SK-N-SH (cell line): ENCODE measurements at regions not wholly inside any gene's neighbourhood (a gene's known extent, or its start where the extent isn't known, plus 50 kb on each side); places are given as distances from the start of the nearest gene placed in this dataset.

Experiments
- CTCF ChIA-PET: fragments of 300-600, 350-600 bp; formaldehyde crosslinking; extraction: SDS; loops from one replicate; lab custom pipeline; 2021; lab: Yijun Ruan, JAX
- POLR2A ChIA-PET: fragments of 350-600 bp; sonication (Branson Sonifier 250); formaldehyde crosslinking; extraction: SDS; loops from one replicate; lab custom pipeline; 2020; ENCODE audit warnings: antibody characterized with exemption, inconsistent platforms; lab: Yijun Ruan, JAX
- DNase-seq: peaks from one replicate; pipeline ENCODE4 v3.0.0; 2012
- H2AFZ ChIP-seq: fragments of 200-600 bp; sonication (generic); 2 replicates; pipeline ENCODE4 v1.8.1; 2016; ENCODE audit warnings: antibody characterized with exemption, mild to moderate bottlenecking, low read depth
- H3F3A ChIP-seq: fragments of 200-600 bp; sonication (generic); replicated peaks from 2 replicates; pipeline ENCODE3; 2016; ENCODE audit warnings: antibody characterized with exemption, mild to moderate bottlenecking; ENCODE audit not compliant: insufficient read depth
- H3K27ac ChIP-seq, 2 experiments: fragments of 200-500 bp in 1 of 2; fragments of 200-600 bp in 1 of 2; sonication (Bioruptor generic) in 1 of 2; sonication (generic), shearing (Covaris generic) in 1 of 2; 2 replicates each; pipeline versions ENCODE4 v1.5.1 to v1.6.1; 2014 to 2016; ENCODE audit warnings: low read depth in 2 of 2, inconsistent platforms in 1 of 2, low read length in 1 of 2, mild to moderate bottlenecking in 1 of 2, mixed read lengths in 1 of 2
- H3K27me3 ChIP-seq: fragments of 200-600 bp; sonication (generic), shearing (Covaris generic); 2 replicates; pipeline ENCODE4 v1.6.1; 2016; ENCODE audit warnings: mixed run types; ENCODE audit not compliant: insufficient read depth
- H3K36me3 ChIP-seq, 2 experiments: fragments of 200-500 bp in 1 of 2; fragments of 200-600 bp in 1 of 2; sonication (Bioruptor generic) in 1 of 2; sonication (generic) in 1 of 2; replicated peaks in 1 of 2; 2 replicates each; pipeline versions ENCODE3 to v1.5.1; 2014 to 2016; ENCODE audit warnings: low read length in 1 of 2, mild to moderate bottlenecking in 1 of 2; ENCODE audit not compliant: insufficient read depth in 2 of 2, control insufficient read depth in 1 of 2
- H3K4me1 ChIP-seq, 2 experiments: fragments of 200-500 bp in 1 of 2; fragments of 200-600 bp in 1 of 2; sonication (Bioruptor generic) in 1 of 2; sonication (generic), shearing (Covaris generic) in 1 of 2; 2 replicates each; pipeline versions ENCODE4 v1.5.1 to v1.6.1; 2014 to 2016; ENCODE audit warnings: low read depth in 1 of 2, low read length in 1 of 2, mixed run types in 1 of 2; ENCODE audit not compliant: insufficient read depth in 2 of 2, control insufficient read depth in 1 of 2
- H3K4me2 ChIP-seq: fragments of 200-600 bp; sonication (generic), shearing (Covaris generic); 2 replicates; pipeline ENCODE4 v1.6.1; 2017; ENCODE audit warnings: mixed run types
- H3K4me3 ChIP-seq, 2 experiments: fragments of 200-500 bp in 1 of 2; fragments of 200-600 bp in 1 of 2; sonication (Bioruptor generic) in 1 of 2; sonication (generic), shearing (Covaris generic) in 1 of 2; 2 replicates each; pipeline versions ENCODE4 v1.5.1 to v1.8.1; 2014 to 2016; ENCODE audit warnings: low read depth in 2 of 2, inconsistent platforms in 1 of 2, low read length in 1 of 2, mild to moderate bottlenecking in 1 of 2, mixed read lengths in 1 of 2, moderate library complexity in 1 of 2
- H3K79me2 ChIP-seq: fragments of 200-600 bp; sonication (generic); 2 replicates; pipeline ENCODE4 v1.8.1; 2017; ENCODE audit warnings: mild to moderate bottlenecking; ENCODE audit not compliant: insufficient read depth
- H3K9ac ChIP-seq: fragments of 200-600 bp; sonication (generic); 2 replicates; pipeline ENCODE4 v1.6.1; 2017; ENCODE audit warnings: mixed run types
- H3K9me2 ChIP-seq: fragments of 200-600 bp; sonication (generic); 2 replicates; pipeline ENCODE4 v1.6.1; 2017; ENCODE audit warnings: mixed run types
- H3K9me3 ChIP-seq: fragments of 200-600 bp; sonication (generic); 2 replicates; pipeline ENCODE4 v1.6.1; 2017; ENCODE audit warnings: mixed run types, mild to moderate bottlenecking, moderate library complexity
- H4K20me1 ChIP-seq: fragments of 200-600 bp; sonication (generic); 2 replicates; pipeline ENCODE4 v1.6.1; 2017; ENCODE audit warnings: mild to moderate bottlenecking, mixed run types; ENCODE audit not compliant: insufficient read depth
- CHD2 ChIP-seq: fragments of 150-350 bp; IDR thresholded peaks from 2 replicates; pipeline ENCODE4 v1.6.1; 2018; ENCODE audit warnings: low read length; ENCODE audit not compliant: partially characterized antibody
- ELF1 ChIP-seq: IDR thresholded peaks from 2 replicates; pipeline ENCODE4 v1.4.0; 2012
- FOSL2 ChIP-seq: IDR thresholded peaks from 2 replicates; pipeline ENCODE4 v1.4.0; 2012; ENCODE audit warnings: low read depth, mild to moderate bottlenecking, moderate library complexity, borderline replicate concordance
- FOXM1 ChIP-seq: IDR thresholded peaks from 2 replicates; pipeline ENCODE4 v1.4.0; 2012; ENCODE audit warnings: low read depth, mild to moderate bottlenecking
- GABPA ChIP-seq: IDR thresholded peaks from 2 replicates; pipeline ENCODE4 v1.4.0; 2012; ENCODE audit warnings: low read depth, mild to moderate bottlenecking
- GATA2 ChIP-seq: sonication (generic); formaldehyde crosslinking; IDR thresholded peaks from 2 replicates; pipeline ENCODE4 v1.5.0; 2020; ENCODE audit warnings: mild to moderate bottlenecking, missing genetic modification reagents
- IRF3 ChIP-seq: fragments of 150-350 bp; IDR thresholded peaks from 2 replicates; pipeline ENCODE4 v1.6.1; 2016; ENCODE audit warnings: mild to moderate bottlenecking, low read depth, low read length
- MXI1 ChIP-seq: IDR thresholded peaks from 2 replicates; pipeline ENCODE4 v1.6.1; 2012; ENCODE audit warnings: mild to moderate bottlenecking, low read depth, low read length, improper control_type of control experiment
- NFIC ChIP-seq: IDR thresholded peaks from 2 replicates; pipeline ENCODE4 v1.4.0; 2012; ENCODE audit warnings: borderline replicate concordance
- RAD21 ChIP-seq: IDR thresholded peaks from 2 replicates; pipeline ENCODE4 v1.6.1; 2012; ENCODE audit warnings: mild to moderate bottlenecking, low read length
- RCOR1 ChIP-seq: fragments of 150-350 bp; IDR thresholded peaks from 2 replicates; pipeline ENCODE4 v1.6.1; 2017; ENCODE audit warnings: antibody characterized with exemption, low read length
- SMC3 ChIP-seq: IDR thresholded peaks from 2 replicates; pipeline ENCODE4 v1.6.1; 2012; ENCODE audit warnings: low read depth, low read length, improper control_type of control experiment
- YY1 ChIP-seq: IDR thresholded peaks from 2 replicates; pipeline ENCODE4 v1.4.0; 2012; ENCODE audit warnings: low read depth, mild to moderate bottlenecking
- WGBS: methylation state at CpG from one replicate; pipeline ENCODE4 v1.1.6; 2017; ENCODE audit warnings: low lambda C conversion rate; 5-methylcytosine and 5-hydroxymethylcytosine counted together

DNA sequence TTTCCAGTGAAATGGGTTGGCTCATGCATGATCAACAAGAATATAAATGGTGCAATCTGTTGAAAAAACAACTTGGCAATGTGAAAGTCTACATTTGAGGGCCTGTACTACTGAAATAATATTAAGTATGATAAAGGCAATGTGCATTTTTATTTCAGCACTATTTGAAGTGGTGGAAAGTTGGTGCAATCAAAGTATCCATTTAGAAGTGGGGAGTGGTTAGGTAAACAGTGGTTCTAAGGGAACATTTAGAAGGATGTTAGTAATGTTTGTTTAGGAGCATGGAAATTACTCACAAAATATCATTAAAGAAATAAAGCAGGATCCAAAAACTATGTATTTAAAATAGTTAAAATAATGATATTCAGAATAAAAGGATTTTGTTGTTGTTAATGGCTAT, 60.2 kb downstream of the CHRM3 start:
- no peak overlapping the region for H3K9ac ChIP-seq
- H3K4me3 ChIP-seq, result no peak overlapping the region
- no peaks in the 10 kb centered on the region for H3K79me2 ChIP-seq
- no peak overlapping the region for H3K4me2 ChIP-seq
- no peak overlapping the region for H3K27ac ChIP-seq
- H2AFZ ChIP-seq, result no peak overlapping the region
- H3K9me3 ChIP-seq, result no peaks in the 10 kb centered on the region
- ChIA-PET CTCF (interaction anchor here (0.6 kb wide), 1 partner anchor 9 kb away, joined by 3 read pairs; no protein-coding TSS in a partner anchor), POLR2A (no interaction called here)
- no peaks in the 10 kb centered on the region for H3F3A ChIP-seq
- H3K36me3 ChIP-seq, result no peaks in the 10 kb centered on the region
- no peaks in the 10 kb centered on the region for H3K9me2 ChIP-seq
- no peaks in the 10 kb centered on the region for H3K27me3 ChIP-seq
- peaks cover 0 to 4% of the 10 kb centered on the region in 2 experiments; a peak in 2 of 4 replicates for H3K4me1 ChIP-seq
- TF ChIP-seq MXI1, result no peak
- no peak for TF ChIP-seq GABPA
- TF ChIP-seq YY1, result no peak
- TF ChIP-seq SMC3, result no peak
- TF ChIP-seq RCOR1, result no peak
- no peak for TF ChIP-seq CHD2
- TF ChIP-seq RAD21, result no peak
- TF ChIP-seq GATA2 (CRISPR knock-in tag), result no peak
- no peak for TF ChIP-seq FOXM1
- TF ChIP-seq ELF1, result no peak
- TF ChIP-seq FOSL2, result no peak
- no peak for TF ChIP-seq IRF3
- no peak for TF ChIP-seq NFIC
- DNase-seq, result no peak
- no peaks in the 10 kb centered on the region for H4K20me1 ChIP-seq

GRCh38 chr1:239448911-239449310, 62.5 kb downstream of the CHRM3 start:
- Histone ChIP-seq H3K27ac (0 out of 4 replicates have a peak overlapping the region, but pooled peaks of 1 of the 2 experiments have one; percentile 12), H3K79me2 (no peaks in the 10 kb centered on the region), H3K4me3 (no peak overlapping the region), H3K9me3 (no peaks in the 10 kb centered on the region), H3K27me3 (no peaks in the 10 kb centered on the region), H4K20me1 (no peaks in the 10 kb centered on the region), H3K4me2 (no peak overlapping the region), H2AFZ (no peak overlapping the region), H3K9ac (no peak overlapping the region), H3K4me1 (peaks cover 0 to 3% of the 10 kb centered on the region in 2 experiments; a peak in 2 of 4 replicates), H3K36me3 (no peaks in the 10 kb centered on the region), H3K9me2 (no peaks in the 10 kb centered on the region), H3F3A (no peaks in the 10 kb centered on the region)
- WGBS, result 23% methylated on average over 3 of the region's 3 CpGs
- POLR2A ChIA-PET, result no interaction called here
- DNase-seq, result no peak
- CTCF ChIA-PET, result interaction anchor here (1.0 kb wide), 2 partner anchors 42 to 305 kb away, joined by 3 read pairs; no protein-coding TSS in a partner anchor
- TF ChIP-seq GATA2 (CRISPR knock-in tag), result no peak
- TF ChIP-seq SMC3, result no peak
